Tibial artery (tissue), 4 donors: ENCODE measurements at regions not wholly inside any gene's neighbourhood (a gene's known extent, or its start where the extent isn't known, plus 50 kb on each side); places are given as distances from the start of the nearest gene placed in this dataset.

Experiments used
- DNase-seq, 2 donors: peaks; one replicate each; pipeline ENCODE4 v3.0.0-alpha.2; 2019
- H3K27ac ChIP-seq, 2 donors: fragments of 200-600 bp; sonication (generic) in 1 of 2; 1 replicate in 1 of 2; 2 replicates in 1 of 2; pipeline ENCODE4 v1.5.1; 2018 to 2019; ENCODE audit warnings: mild to moderate bottlenecking in 1 of 2
- H3K27me3 ChIP-seq, 2 donors: fragments of 200-600 bp; sonication (generic) in 1 of 2; one replicate each; pipeline versions ENCODE4 v1.5.1 to v1.6.0; 2016 to 2019
- H3K36me3 ChIP-seq, 3 donors: fragments of 200-600 bp; sonication (generic) in 2 of 3; one replicate each; pipeline ENCODE4 v1.5.1; 2016 to 2019; ENCODE audit warnings: mild to moderate bottlenecking in 2 of 3
- H3K4me1 ChIP-seq, 4 donors: fragments of 200-600 bp; sonication (generic) in 2 of 4; 1 replicate in 3 of 4; 2 replicates in 1 of 4; pipeline ENCODE4 v1.5.1; 2016 to 2019
- H3K4me3 ChIP-seq, 2 donors: fragments of 200-600 bp; sonication (generic) in 1 of 2; 1 replicate in 1 of 2; 2 replicates in 1 of 2; pipeline ENCODE4 v1.5.1; 2018 to 2019; ENCODE audit warnings: mild to moderate bottlenecking in 2 of 2
- H3K9me3 ChIP-seq, 3 donors: fragments of 200-600 bp; sonication (generic) in 1 of 3; one replicate each; pipeline ENCODE4 v1.5.1; 2016 to 2019
- CTCF ChIP-seq, 2 experiments: fragments of 200-600 bp in 1 of 2; fragments of 450-650 bp in 1 of 2; IDR thresholded peaks; one replicate each; pipeline ENCODE4 v1.5.1; 2017 to 2019; ENCODE audit warnings: antibody characterized with exemption in 2 of 2, mild to moderate bottlenecking in 1 of 2, moderate library complexity in 1 of 2
- intact Hi-C: fragments of 100-400 bp; cut with DNase I; formaldehyde crosslinking; loops from one replicate; pipeline ENCODE4 v1.15.0; 2023; ENCODE audit warnings: low total_unique reads

- no peak overlapping the region for H3K4me3 ChIP-seq
- no peaks in the 10 kb centered on the region for H3K27me3 ChIP-seq
- no peak overlapping the region for H3K27ac ChIP-seq
- DNase-seq, result no peak
- no peaks in the 10 kb centered on the region for H3K9me3 ChIP-seq
- TF ChIP-seq CTCF (IDR thresholded peaks at IDR 0.05), result no peak
- no peaks in the 10 kb centered on the region for H3K36me3 ChIP-seq
- intact Hi-C loops, result no loop called here
- no peaks in the 10 kb centered on the region for H3K4me1 ChIP-seq
Observed at GRCh38 chr11:95302211-95302610, 71.2 kb upstream of the SESN3 start.

- Histone ChIP-seq H3K27ac (no peak overlapping the region), H3K4me3 (no peak overlapping the region), H3K27me3 (no peaks in the 10 kb centered on the region), H3K4me1 (no peaks in the 10 kb centered on the region), H3K36me3 (no peaks in the 10 kb centered on the region), H3K9me3 (no peaks in the 10 kb centered on the region)
- intact Hi-C loops, result no loop called here
- TF ChIP-seq CTCF (IDR thresholded peaks at IDR 0.05), result no peak
- no peak for DNase-seq
Observed at GRCh38 chr11:95301474-95301873, 70.5 kb upstream of the SESN3 start.

GRCh38 chr11:95299078-95299679 lies 68.2 kb upstream of the SESN3 start:
- intact Hi-C loops, result no loop called here
- H3K27ac ChIP-seq, result no peak overlapping the region
- no peaks in the 10 kb centered on the region for H3K9me3 ChIP-seq
- H3K4me3 ChIP-seq, result no peak overlapping the region
- no peaks in the 10 kb centered on the region for H3K27me3 ChIP-seq
- H3K4me1 ChIP-seq, result no peaks in the 10 kb centered on the region
- TF ChIP-seq CTCF (IDR thresholded peaks at IDR 0.05), result no peak
- no peaks in the 10 kb centered on the region for H3K36me3 ChIP-seq
- DNase-seq, result no peak

GRCh38 chr11:95297680-95298452 lies 66.9 kb upstream of the SESN3 start:
- Histone ChIP-seq H3K4me1 (no peaks in the 10 kb centered on the region), H3K36me3 (no peaks in the 10 kb centered on the region), H3K27ac (no peak overlapping the region), H3K4me3 (no peak overlapping the region), H3K9me3 (no peaks in the 10 kb centered on the region), H3K27me3 (no peaks in the 10 kb centered on the region)
- intact Hi-C loops, result no loop called here
- no peak for DNase-seq
- TF ChIP-seq CTCF (IDR thresholded peaks at IDR 0.05), result no peak

- DNase-seq, result no peak
- intact Hi-C loops, result no loop called here
- no peaks in the 10 kb centered on the region for H3K27me3 ChIP-seq
- no peaks in the 10 kb centered on the region for H3K36me3 ChIP-seq
- H3K27ac ChIP-seq, result no peak overlapping the region
- no peaks in the 10 kb centered on the region for H3K9me3 ChIP-seq
- H3K4me1 ChIP-seq, result no peaks in the 10 kb centered on the region
- TF ChIP-seq CTCF (IDR thresholded peaks at IDR 0.05), result no peak
- no peak overlapping the region for H3K4me3 ChIP-seq
Observed at GRCh38 chr11:95296621-95297025, 65.6 kb upstream of the SESN3 start.
